ENCODE measurements at regions not wholly inside any gene's neighbourhood (a gene's known extent, or its start where the extent isn't known, plus 50 kb on each side); places are given as distances from the start of the nearest gene placed in this dataset.

GRCh38 chr17:79252886-79253285, 178.3 kb downstream of the ENGASE start:
- TF ChIP-seq, protein P1, sequence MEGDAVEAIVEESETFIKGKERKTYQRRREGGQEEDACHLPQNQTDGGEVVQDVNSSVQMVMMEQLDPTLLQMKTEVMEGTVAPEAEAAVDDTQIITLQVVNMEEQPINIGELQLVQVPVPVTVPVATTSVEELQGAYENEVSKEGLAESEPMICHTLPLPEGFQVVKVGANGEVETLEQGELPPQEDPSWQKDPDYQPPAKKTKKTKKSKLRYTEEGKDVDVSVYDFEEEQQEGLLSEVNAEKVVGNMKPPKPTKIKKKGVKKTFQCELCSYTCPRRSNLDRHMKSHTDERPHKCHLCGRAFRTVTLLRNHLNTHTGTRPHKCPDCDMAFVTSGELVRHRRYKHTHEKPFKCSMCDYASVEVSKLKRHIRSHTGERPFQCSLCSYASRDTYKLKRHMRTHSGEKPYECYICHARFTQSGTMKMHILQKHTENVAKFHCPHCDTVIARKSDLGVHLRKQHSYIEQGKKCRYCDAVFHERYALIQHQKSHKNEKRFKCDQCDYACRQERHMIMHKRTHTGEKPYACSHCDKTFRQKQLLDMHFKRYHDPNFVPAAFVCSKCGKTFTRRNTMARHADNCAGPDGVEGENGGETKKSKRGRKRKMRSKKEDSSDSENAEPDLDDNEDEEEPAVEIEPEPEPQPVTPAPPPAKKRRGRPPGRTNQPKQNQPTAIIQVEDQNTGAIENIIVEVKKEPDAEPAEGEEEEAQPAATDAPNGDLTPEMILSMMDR (IDR thresholded peaks at IDR 0.05): no peak
- no peak for TF ChIP-seq POLR2A (IDR thresholded peaks at IDR 0.05)
